Activated naive CD8-positive, alpha-beta T cell treated with anti-CD3 and anti-CD28 coated beads, Interleukin-2, amount 10 ng/mL, durations not matched to agents 7 days and 5 days (primary cell): ENCODE measurements at regions not wholly inside any gene's neighbourhood (a gene's known extent, or its start where the extent isn't known, plus 50 kb on each side); places are given as distances from the start of the nearest gene placed in this dataset.

Source experiments
- ATAC-seq: fragments of 150-1000 bp; cut with Tn5 transposase; one replicate; pipeline ENCODE4 v1.10.0; 2021; ENCODE audit warnings: low read depth, moderate library complexity
- POLR2A ChIA-PET: fragments of 350-600 bp; sonication (Branson Sonifier 250); formaldehyde crosslinking; loops from one replicate; lab custom pipeline; 2021; ENCODE audit warnings: antibody characterized with exemption; lab: Charles Lee
- DNase-seq: peaks from one replicate; pipeline ENCODE4 v3.0.0; 2021
- H3K27ac Mint-ChIP-seq: one replicate; pipeline ENCODE4 v1.8.0; 2022; ENCODE audit warnings: mild to moderate bottlenecking, mixed read lengths
- H3K27me3 Mint-ChIP-seq: one replicate; pipeline ENCODE4 v1.8.0; 2022; ENCODE audit warnings: mild to moderate bottlenecking, moderate library complexity, mixed read lengths
- H3K36me3 Mint-ChIP-seq: one replicate; pipeline ENCODE4 v1.8.0; 2021; ENCODE audit warnings: mild to moderate bottlenecking, mixed read lengths
- H3K4me1 Mint-ChIP-seq: one replicate; pipeline ENCODE4 v1.8.0; 2021; ENCODE audit warnings: mixed read lengths
- H3K4me3 Mint-ChIP-seq: one replicate; pipeline ENCODE4 v1.8.0; 2022; ENCODE audit warnings: mild to moderate bottlenecking, moderate library complexity, mixed read lengths
- H3K9me3 Mint-ChIP-seq: one replicate; pipeline ENCODE4 v1.8.0; 2021; ENCODE audit warnings: mixed read lengths

GRCh38 chr1:67939942-67940341 lies 106.7 kb upstream of the GNG12 start:
- Mint-ChIP-seq H3K4me3 (no peak overlapping the region), H3K27ac (no peak overlapping the region), H3K4me1 (no peaks in the 10 kb centered on the region), H3K9me3 (no peaks in the 10 kb centered on the region), H3K27me3 (no peaks in the 10 kb centered on the region), H3K36me3 (no peaks in the 10 kb centered on the region)
- POLR2A ChIA-PET, result no interaction called here
- DNase-seq (no peak), ATAC-seq (no peak)

- Mint-ChIP-seq H3K36me3 (no peaks in the 10 kb centered on the region), H3K27me3 (no peaks in the 10 kb centered on the region), H3K4me1 (no peaks in the 10 kb centered on the region), H3K9me3 (no peaks in the 10 kb centered on the region), H3K27ac (no peak overlapping the region), H3K4me3 (no peak overlapping the region)
- no peak for DNase-seq
- POLR2A ChIA-PET, result no interaction called here
- ATAC-seq, result no peak
Observed at GRCh38 chr1:67939186-67939743, 106.0 kb upstream of the GNG12 start.

GRCh38 chr1:67937651-67938050 lies 104.4 kb upstream of the GNG12 start:
- Mint-ChIP-seq H3K4me1 (no peaks in the 10 kb centered on the region), H3K4me3 (no peak overlapping the region), H3K27ac (no peak overlapping the region), H3K36me3 (no peaks in the 10 kb centered on the region), H3K27me3 (no peaks in the 10 kb centered on the region), H3K9me3 (no peaks in the 10 kb centered on the region)
- POLR2A ChIA-PET, result no interaction called here
- no peak for ATAC-seq
- DNase-seq, result no peak

GRCh38 chr1:67937010-67937409 lies 103.7 kb upstream of the GNG12 start:
- no peaks in the 10 kb centered on the region for H3K9me3 Mint-ChIP-seq
- no peak for ATAC-seq

DNA sequence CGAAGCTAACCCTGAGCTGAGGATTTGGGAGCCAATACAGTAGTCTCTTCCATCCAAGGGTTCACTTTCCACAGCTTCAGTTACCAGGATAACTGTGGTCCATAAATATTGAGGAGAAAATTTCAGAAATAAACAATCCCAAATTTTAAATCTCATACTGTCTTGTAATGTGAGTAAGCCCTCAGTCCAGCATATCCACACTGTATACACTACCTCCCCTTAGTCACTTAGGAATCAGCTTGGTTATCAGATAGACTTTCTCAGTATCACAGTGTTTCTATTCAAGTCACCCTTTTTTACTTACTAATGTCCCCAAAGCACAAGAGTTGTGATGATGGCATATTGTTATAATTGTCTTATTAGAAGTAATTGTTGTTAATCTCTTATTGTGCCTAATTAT lies 102.3 kb upstream of the GNG12 start:
- POLR2A ChIA-PET, result no interaction called here
- ATAC-seq (no peak), DNase-seq (no peak)
- Mint-ChIP-seq H3K36me3 (no peaks in the 10 kb centered on the region), H3K27me3 (no peaks in the 10 kb centered on the region), H3K9me3 (no peaks in the 10 kb centered on the region), H3K4me1 (no peaks in the 10 kb centered on the region), H3K4me3 (no peak overlapping the region), H3K27ac (no peak overlapping the region)

More at GRCh38 chr1:67937010-67937409, 103.7 kb upstream of the GNG12 start:
- Mint-ChIP-seq H3K36me3 (no peaks in the 10 kb centered on the region), H3K27me3 (no peaks in the 10 kb centered on the region), H3K4me3 (no peak overlapping the region), H3K27ac (no peak overlapping the region), H3K4me1 (no peaks in the 10 kb centered on the region)
- POLR2A ChIA-PET, result no interaction called here
- DNase-seq, result no peak

DNA sequence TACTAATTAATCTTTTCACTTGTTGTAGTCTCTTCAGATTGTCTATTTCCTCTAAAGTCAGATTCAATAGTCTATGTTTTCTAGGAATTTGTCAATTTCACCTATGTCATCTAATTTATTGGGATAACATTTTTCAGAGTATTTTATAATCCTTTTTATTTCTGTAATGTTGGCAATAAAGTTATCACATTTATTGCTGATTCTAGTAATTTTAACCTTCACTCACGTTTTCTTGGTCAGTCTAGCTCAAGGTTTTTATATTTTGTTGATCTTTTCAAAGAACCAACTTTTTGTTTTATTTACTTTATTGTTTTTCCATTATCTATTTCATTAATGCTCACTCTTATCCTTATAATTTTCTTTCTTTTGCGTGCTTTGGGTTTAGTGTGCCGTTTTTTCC lies 97.9 kb upstream of the GNG12 start:
- no peak overlapping the region for H3K27ac Mint-ChIP-seq

GRCh38 chr1:67923074-67923473 lies 89.8 kb upstream of the GNG12 start:
- Mint-ChIP-seq H3K27ac (no peak overlapping the region), H3K4me3 (no peak overlapping the region), H3K4me1 (no peaks in the 10 kb centered on the region), H3K9me3 (no peaks in the 10 kb centered on the region), H3K27me3 (peaks cover 2% of the 10 kb centered on the region), H3K36me3 (no peaks in the 10 kb centered on the region)
- ATAC-seq, result no peak
- DNase-seq, result no peak
- POLR2A ChIA-PET, result no interaction called here

More for the DNA sequence above, 97.9 kb upstream of the GNG12 start:
- no peaks in the 10 kb centered on the region for H3K9me3 Mint-ChIP-seq
- peaks cover 2% of the 10 kb centered on the region for H3K27me3 Mint-ChIP-seq
- no peaks in the 10 kb centered on the region for H3K36me3 Mint-ChIP-seq
- H3K4me3 Mint-ChIP-seq, result no peak overlapping the region
- DNase-seq (no peak), ATAC-seq (no peak)
- no peaks in the 10 kb centered on the region for H3K4me1 Mint-ChIP-seq
- POLR2A ChIA-PET, result interaction anchor here (0.6 kb wide), 1 partner anchor 176 kb away, joined by 3 read pairs; no protein-coding TSS in a partner anchor

GRCh38 chr1:67921725-67922489 lies 88.6 kb upstream of the GNG12 start:
- Mint-ChIP-seq H3K4me3 (no peak overlapping the region), H3K9me3 (no peaks in the 10 kb centered on the region), H3K27me3 (peaks cover 2% of the 10 kb centered on the region), H3K27ac (no peak overlapping the region), H3K4me1 (no peaks in the 10 kb centered on the region), H3K36me3 (no peaks in the 10 kb centered on the region)
- no peak for DNase-seq
- ATAC-seq, result no peak
- POLR2A ChIA-PET, result no interaction called here

DNA sequence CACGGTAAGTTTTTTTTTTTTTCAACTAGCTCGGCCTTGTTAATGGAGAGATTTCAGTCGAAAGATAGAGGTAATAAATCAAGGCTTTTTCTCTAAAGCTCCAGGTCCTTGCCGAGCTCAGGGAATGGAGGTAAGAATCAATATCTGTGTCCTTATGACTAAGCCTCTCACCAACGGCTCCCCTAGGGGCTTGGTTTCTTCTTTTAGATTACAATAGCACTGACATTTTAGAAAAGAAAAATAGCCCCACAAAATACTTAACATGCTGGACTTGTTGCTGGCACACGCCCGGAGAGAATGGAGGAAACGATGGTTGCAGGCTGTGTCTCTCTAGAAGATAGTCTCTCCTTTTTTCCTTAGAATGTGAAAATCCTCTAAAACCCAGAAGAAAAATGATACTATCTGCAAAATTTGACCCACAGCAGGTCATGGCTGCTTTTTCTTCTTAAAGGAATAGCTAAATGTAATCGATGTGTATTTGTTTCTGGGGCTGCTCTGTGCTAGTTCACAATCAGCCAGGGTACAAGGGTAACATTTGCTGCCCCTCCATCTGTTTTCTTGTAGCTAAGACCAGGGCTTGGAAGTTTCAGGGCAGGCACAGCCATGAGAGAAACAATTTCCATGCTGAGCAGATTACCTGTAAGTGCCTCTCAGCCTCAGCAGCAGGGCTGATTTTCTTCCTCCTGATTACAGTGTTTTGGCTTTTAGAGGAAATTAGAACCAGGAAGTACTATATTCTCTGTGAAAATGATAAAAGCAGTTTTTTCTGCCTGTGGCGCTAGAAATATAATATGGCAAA lies 86.2 kb upstream of the GNG12 start:
- Mint-ChIP-seq H3K27ac (no peak overlapping the region), H3K9me3 (no peaks in the 10 kb centered on the region), H3K36me3 (no peaks in the 10 kb centered on the region), H3K4me3 (no peak overlapping the region), H3K4me1 (no peaks in the 10 kb centered on the region), H3K27me3 (peaks cover 5% of the 10 kb centered on the region)
- POLR2A ChIA-PET, result no interaction called here
- DNase-seq (no peak), ATAC-seq (no peak)

DNA sequence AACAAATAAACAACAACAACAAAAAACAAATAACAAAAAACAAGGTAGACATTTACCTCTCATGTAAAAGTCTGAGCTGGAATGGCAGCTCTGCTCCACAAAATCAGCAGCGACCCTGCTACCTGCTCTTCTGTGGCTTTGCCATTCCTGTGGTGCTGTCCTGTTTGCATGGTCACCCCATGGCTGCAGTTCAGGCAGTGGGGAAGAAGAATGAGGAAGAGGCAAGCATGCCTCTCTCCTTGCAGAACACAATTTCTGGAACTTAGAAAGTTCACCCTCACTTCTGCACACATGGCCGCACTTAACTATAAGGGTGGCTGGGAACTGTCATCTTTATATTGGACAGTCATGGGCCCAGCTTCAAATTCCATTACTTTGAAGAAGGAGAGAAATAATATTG lies 84.8 kb upstream of the GNG12 start:
- POLR2A ChIA-PET, result no interaction called here
- DNase-seq, result no peak
- peaks cover 8% of the 10 kb centered on the region for H3K27me3 Mint-ChIP-seq
- no peak overlapping the region for H3K4me3 Mint-ChIP-seq
- H3K9me3 Mint-ChIP-seq, result no peaks in the 10 kb centered on the region
- no peaks in the 10 kb centered on the region for H3K4me1 Mint-ChIP-seq
- no peak overlapping the region for H3K27ac Mint-ChIP-seq
- no peak for ATAC-seq
- H3K36me3 Mint-ChIP-seq, result no peaks in the 10 kb centered on the region

- no peak for ATAC-seq
- no peak overlapping the region for H3K27ac Mint-ChIP-seq
Observed at GRCh38 chr1:67917006-67917405, 83.7 kb upstream of the GNG12 start.

GRCh38 chr1:67916140-67916886 lies 83.0 kb upstream of the GNG12 start:
- POLR2A ChIA-PET, result no interaction called here
- Mint-ChIP-seq H3K4me1 (no peaks in the 10 kb centered on the region), H3K9me3 (no peaks in the 10 kb centered on the region), H3K27ac (no peak overlapping the region), H3K36me3 (no peaks in the 10 kb centered on the region), H3K27me3 (peaks cover 8% of the 10 kb centered on the region), H3K4me3 (no peak overlapping the region)
- DNase-seq (no peak), ATAC-seq (no peak)

More at GRCh38 chr1:67917006-67917405, 83.7 kb upstream of the GNG12 start:
- POLR2A ChIA-PET, result no interaction called here
- Mint-ChIP-seq H3K4me3 (no peak overlapping the region), H3K4me1 (no peaks in the 10 kb centered on the region), H3K9me3 (no peaks in the 10 kb centered on the region), H3K27me3 (peaks cover 8% of the 10 kb centered on the region), H3K36me3 (no peaks in the 10 kb centered on the region)
- DNase-seq, result no peak

DNA sequence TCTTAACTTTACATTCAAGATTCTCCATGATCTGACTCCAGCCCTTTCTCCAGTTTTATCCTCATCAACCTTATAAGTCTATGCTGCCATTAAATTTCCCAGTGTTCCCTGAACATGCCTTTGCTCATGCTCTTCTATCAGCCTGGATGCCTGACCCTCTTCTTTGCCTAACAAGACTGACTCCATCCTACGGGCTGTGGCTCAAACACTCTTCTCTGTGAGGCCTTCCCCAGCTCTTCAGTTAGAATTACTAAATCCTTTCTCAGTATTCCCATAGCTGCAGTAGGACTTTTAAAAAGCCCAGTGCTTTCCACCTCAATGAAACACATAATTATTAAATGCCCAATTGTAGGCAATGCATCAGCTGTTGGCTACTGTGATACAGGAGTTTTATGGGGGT lies 76.5 kb upstream of the GNG12 start:
- POLR2A ChIA-PET, result no interaction called here
- DNase-seq, result no peak
- Mint-ChIP-seq H3K27me3 (peaks cover 9% of the 10 kb centered on the region), H3K27ac (no peak overlapping the region), H3K9me3 (no peaks in the 10 kb centered on the region), H3K36me3 (no peaks in the 10 kb centered on the region), H3K4me1 (no peaks in the 10 kb centered on the region), H3K4me3 (no peak overlapping the region)
- ATAC-seq, result no peak
